NCI-H2029 (cell line): ENCODE measurements at regions not wholly inside any gene's neighbourhood (a gene's known extent, or its start where the extent isn't known, plus 50 kb on each side); places are given as distances from the start of the nearest gene placed in this dataset.

ENCODE experiments used
- DNase-seq: peaks from one replicate; lab custom pipeline; 2025; lab: John Stamatoyannopoulos, UW

DNA sequence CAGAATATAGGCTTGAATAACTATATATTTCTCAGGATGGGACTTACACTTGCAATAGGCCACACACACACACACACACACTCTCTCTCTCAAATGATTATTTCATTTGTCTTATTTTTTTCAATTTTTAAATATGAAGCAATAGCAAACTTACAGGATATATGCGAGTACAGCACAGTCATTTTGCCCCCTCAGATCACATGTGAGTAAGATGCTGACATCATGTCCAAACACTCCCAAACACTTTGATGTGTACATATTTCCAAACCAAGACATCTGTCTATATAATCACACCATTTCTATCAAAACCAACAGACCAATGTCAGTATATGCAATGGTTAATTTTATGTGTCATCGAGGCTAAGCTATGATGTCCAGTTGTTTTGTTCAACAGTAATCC, 1535.9 kb upstream of the FLRT2 start:
- DNase-seq, result no peak

DNA sequence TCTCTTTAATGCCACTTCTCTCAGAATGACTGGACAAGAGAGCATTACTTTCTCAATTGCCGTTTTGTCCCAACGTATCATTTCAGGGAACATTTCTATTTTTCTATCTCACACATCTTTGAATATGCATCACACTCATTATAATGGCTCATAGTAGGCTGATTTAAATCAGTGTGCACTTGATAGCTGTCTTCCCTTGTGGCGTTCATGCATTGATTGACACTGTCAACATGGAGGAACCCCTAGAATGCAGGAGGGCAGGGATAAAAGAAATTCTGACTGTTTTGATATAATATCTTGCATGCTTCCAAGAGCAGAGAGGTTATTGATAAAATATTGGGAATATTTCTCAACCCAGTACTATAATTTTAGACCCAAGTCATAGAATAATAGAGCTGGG, 1528.9 kb upstream of the FLRT2 start:
- no peak for DNase-seq

DNA sequence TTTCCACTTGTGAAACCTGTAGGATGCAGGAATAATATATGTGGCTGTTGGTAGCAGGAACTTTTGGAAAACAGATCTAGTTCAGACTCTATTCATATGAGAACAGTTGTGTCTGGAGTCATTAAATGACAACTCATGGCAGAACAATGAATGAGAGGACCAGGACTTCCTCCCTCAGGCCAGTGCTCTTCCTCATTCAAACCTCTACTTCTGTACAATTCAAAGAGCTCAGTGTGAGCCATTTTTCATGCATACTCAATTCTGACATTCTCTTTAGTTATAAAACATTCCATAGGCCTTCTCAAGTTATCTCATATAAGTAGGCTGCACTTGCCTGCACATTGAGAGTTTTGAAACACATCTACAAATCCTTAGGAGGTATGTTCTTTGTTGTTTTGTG, 1526.6 kb upstream of the FLRT2 start:
- no peak for DNase-seq

DNA sequence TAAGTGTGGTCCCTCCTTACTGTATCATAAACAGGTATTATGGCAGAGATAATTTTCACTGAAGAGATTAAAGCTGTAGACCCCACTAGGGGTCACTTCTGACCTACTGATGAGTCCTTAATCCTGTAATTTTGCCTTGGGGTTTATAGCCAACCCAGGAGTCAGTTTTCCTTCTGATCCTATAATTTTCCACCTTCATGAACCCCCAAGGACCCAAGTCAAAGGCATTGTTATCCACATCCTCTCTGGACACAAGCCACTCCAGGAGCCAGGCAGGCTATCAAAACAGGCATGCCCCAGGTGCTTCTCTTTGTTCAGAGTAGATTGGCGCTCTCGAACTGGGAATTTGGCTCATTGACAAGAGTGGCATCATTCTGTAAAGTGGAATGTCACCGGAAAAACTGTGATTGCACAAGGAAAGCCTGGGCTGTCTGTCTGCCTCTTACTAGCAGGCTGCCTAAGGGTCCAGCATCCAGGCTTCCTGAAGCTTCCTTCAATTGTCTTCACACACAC, 1523.2 kb upstream of the FLRT2 start:
- DNase-seq, result peak; percentile 71

DNA sequence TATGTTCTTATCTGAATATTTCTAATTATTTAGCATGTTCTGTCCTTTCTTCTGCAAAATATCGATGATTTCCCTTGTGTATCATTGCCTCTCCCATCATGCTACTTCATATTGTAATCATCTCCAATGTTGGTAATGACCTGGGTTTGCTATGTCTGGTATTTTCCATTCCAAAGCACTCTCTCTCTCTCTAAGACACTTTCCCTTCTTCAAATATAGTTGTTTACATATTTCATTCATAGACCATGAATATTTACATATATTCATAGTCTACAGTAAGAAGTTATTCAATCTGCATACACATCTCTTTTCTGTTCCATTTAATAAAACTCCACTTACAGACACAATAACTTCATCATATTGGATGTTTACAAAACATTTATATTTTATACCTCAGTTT, 1516.5 kb upstream of the FLRT2 start:
- no peak for DNase-seq

DNA sequence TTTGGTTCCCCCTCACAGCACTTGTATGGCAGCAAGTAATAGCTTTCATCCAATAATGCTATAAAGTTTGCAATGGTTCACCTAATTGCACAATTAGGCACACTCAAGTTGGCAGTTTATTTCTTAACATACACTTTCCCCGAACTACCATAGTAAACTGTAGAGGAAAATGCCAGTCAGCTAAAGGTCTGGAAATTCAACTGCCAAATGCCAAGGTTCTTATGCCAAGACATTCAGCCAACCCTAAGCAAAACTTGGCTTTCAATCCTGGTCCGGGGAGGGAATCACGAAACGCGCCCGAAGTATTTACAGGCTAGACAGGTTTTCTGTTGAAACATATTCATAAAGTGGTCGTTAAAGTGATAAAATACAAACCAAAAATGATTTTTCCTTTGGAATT, 1512.4 kb upstream of the FLRT2 start:
- no peak for DNase-seq

DNA sequence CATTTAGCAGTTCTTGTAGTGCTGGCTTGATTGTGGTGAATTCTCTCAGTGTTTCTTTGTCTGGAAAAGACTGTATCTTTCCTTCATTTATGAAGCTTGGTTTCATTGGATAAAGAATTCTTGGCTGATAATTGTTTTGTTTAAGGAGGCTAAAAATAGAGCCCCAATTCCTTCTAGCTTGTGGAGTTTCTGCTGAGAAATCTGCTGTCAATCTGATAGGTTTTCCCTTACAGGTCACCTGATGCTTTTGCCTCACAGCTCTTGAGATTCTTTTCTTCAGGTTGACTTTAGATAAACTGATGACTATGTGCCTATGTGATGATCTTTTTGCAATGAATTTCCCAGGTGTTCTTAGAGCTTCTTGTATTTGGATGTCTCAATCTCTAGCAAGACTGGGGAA, 1508.5 kb upstream of the FLRT2 start:
- no peak for DNase-seq

DNA sequence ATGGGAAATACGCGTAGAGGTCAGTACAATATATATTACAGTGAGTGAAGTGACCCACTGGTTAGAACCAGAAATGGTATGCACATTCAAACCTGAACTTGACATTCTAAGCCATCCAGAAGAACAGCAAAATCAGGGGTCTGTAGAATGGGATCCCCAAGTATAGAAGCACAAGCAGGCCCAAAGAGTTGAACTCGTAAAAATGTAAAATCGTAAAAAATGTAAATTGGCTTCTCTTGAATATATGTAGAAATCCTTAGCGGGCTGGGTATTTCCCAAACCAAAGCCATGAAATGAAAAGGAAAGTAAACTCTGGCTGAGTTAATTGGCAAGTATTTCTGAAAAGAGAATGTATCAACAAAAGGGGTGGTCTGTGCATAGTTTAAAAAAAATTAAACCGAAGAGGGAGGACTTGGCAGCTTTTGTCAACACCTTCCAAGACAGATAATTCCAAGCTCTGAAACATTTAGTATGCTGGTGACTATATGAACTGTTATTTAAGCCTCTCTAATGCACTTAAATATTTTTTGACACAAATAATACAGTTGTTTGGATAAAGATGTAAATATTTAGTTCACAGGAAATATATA, 1505.6 kb upstream of the FLRT2 start:
- DNase-seq, result no peak

DNA sequence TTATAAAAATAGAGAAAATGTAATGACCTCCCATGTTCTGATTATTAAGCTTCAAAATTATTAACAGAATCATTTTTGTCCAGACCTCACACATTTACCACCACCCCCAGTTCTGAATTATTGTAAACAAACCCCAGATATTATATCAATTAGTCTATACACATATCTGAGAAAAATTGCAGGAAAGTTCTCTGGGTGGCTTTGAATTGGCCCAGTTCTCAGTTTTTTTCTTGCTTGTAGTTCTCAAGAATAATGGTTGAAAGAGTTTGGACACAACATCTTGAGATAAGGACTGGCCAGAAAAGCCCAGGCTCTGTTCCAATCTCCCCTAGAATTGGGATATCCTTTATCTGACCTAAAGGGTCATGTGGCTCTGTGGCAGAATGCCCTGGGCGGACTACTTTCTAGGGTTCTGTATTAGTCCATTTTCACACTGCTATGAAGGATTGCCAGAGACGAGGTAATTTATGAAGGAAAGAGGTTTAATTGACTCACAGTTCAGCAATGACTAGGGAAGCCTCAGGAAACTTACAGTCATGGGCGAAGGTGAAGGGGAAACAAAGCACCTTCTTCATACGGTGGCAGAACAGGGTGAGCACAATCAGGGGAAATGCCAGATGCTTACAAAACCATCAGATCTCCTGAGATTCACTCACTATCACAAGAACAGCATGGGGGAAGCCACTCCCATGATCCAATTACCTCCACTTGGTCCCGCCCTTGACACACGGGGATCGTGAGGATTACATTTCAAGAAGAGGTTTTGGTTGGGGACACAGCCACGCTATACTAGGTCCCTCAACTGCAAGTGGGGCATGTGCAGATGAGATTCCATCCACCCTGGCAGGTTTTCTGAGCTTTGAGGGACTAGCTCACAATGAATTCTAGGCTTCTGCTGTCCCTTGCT, 1504.6 kb upstream of the FLRT2 start:
- no peak for DNase-seq

DNA sequence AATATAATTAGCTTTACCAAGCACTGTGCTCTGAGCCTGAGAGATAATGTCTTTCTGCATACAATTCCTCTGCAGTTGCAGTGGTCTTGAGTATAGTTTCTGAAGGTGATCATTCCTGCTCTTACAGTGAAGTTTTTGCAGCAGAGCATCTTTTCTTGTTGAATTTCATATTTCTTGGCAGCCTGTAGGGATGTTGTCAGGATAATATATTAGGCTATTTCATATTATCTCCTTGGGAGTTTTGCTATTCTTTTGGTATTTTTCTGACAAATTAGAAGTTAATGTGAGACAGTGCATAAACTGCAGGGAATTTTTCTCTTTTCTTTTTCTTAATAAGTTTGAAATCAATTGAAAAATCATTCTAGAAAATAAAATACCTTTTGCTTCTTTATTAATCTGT, 1502.6 kb upstream of the FLRT2 start:
- DNase-seq, result no peak

DNA sequence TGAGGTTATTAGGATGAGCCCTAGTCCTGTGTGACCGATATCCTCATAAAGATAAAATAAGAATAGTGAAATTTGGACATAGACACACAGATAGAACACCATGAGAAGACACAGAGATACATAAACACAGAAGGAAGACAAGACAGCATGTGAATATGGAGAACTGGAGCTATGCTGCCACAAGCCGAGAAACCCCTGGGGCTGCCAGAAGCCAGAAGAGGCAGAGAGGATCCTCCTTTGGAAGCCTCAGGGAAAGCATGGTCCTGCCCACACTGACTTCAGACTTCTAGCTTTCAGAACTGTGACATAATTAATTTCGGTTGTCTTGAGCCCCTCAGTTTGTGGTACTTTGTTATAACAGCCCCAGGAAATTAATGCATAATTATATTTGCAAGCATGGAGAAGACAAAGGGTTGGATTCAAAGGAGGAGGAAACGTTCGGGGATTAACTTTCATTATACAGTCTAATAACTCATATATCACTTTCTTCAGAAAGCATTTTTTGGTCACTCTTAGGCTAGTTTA, 1501.8 kb upstream of the FLRT2 start:
- no peak for DNase-seq

DNA sequence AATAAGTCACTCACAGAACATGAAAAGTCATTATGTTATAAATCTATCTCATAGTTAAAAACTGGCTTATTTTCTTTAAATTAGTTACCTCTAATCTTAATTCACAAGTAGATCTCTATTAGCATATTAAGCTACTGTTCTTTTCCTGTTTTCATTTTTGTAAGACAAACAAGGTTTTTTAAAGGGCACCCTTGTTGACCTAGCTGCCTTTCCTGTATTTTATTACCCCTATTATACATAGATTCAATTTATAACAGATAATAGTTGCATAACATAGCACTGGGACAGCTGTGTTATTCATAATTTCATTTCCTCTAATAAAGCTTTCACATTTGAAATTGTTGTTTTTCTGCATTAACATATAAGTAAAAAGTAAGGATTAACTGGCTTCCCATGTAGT, 1500.7 kb upstream of the FLRT2 start:
- DNase-seq, result no peak

DNA sequence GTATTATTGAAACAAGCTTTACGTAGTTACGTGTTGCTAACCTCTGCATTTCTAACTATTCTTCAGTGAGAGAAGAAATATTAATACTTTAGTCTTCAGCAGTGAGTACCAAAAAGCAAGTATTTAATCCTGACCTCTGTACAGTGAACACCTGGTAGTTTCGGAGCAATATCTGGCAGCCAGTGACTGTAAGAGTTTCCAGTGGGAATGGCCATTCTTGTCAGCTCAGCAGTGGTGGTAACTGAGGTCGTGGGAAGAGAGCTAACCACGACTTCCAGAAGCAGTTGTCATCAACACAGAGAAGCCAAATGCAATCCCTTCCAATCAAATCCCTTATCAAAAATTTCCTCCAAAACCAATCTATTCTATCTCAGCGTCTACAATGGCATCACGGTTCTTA, 1500.2 kb upstream of the FLRT2 start:
- DNase-seq, result no peak

DNA sequence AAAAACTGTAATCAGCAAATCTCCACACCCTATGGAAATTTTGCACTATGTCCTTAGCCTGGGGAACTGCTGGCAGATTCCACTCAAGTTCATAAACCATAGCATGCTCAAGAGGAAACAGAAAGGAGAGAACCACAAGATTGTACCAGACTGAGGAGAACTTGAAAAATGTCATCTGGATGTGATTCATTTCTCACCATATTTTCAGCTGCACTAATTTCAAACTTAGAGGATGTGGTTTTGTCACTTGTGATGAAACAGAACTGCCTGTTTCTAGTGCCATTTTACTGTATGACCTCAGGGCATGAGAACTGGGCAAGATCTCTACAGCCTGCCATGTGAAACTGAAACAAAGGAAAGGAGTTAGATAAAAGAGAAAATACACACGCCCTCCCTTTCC, 1493.1 kb upstream of the FLRT2 start:
- no peak for DNase-seq

DNA sequence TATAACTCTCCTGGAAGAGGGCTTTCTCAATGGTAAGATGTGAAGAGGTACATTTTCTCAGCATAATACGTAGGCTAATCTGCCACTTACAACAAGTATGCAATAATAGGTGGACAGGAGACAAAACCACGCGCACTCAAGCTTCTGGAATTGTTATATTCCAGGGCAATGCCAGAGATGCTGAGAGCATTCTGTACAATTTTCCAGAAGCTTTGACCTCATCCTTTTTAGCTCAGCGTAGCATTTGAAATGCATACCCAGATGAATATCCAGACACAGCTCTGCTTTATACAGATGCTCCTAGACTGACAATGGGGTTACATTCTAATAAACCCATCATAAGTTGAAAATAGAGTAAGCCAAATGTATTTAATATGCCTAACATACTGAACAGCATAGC, 1492.4 kb upstream of the FLRT2 start:
- DNase-seq, result no peak

DNA sequence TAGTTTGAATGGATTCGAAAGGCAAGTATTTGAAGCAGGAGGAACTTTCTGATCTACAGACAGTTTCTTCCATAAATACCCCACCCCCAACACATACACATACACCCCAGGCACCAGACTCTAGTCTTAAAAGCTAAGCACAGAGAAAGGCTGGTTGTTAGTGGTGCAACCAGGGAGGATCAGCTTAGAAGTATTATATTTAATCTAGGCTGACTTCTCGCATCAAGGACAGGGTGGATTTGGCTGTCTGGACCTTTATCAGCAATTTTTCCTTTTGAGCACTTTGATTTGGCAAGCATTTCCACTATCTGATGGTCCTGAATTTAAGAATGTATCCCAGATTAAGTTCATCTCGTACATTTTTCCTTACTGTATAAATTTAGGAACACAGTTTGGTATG, 1489.8 kb upstream of the FLRT2 start:
- no peak for DNase-seq

DNA sequence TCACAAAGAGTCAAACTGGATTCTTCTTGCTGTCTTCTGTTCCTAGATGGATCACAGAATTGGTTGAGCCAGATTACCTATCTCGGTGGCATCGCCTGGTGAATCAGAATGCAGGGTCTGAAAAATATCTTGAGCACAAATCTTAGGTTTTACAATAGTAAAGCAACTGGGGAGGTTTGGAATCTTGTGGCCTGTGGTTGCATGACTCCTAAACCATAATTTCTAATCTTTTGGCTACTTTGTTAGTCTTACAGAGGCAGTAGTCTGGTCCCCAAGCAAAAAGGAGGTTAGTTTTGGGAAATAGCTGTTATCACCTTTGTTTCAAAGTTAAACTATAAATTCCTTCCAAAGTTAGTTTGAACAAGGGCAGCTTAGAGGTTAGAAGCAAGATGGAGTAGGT, 1488.5 kb upstream of the FLRT2 start:
- no peak for DNase-seq

DNA sequence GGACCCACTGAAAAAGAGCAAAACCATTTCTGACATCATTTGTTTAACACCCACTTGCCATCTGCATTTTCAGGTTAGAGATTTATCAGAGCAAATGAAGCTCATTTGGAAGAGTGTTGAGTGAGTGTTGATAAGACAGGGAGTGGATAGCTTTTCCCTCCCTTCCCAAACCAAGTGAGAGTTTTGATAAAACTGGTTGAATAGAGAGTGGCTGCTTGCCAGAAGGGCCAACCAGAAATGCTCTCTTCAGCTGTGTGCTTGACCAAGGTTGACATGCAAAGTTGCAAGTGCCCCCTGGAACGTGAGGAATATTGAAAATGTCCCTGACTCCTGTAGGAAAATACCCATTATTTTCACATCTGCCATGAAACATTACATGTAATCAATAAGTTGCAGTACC, 1487.0 kb upstream of the FLRT2 start:
- no peak for DNase-seq

DNA sequence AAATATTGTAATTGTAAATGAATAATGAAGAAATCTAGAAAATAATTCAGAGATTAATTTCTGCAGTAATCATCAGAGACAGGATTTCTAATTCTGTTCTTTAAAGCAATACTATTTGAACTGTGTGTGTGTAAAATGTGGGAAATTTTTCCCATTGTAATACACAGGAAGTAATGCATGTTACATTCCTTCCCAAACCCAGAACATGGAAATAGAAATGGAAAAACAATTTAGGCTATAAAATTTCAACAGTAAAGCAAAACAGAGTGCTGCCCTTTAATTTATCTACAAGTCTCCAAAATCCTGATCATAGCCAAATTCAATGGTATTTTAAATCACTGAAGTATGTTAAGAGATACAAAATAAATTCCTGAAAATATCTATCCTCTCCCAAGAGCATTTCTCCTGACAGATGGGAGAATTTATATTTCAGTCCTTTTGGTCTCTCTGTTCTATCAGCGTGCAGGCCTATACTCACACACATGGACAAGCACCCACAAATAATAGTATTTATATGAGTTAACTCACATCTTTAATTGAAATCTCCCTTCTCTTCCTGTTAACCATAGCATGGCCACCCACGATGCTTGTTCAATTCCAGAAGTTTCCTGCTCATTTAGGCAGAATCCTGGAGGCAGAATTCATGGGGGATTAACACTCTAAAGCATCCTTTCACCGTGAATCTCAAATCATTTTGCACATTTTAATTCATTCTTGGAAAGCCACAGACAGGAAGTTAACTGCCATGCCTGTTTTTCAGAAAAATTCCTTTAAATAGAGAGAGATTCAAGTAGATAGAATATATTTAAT, 1465.4 kb upstream of the FLRT2 start:
- DNase-seq, result no peak

DNA sequence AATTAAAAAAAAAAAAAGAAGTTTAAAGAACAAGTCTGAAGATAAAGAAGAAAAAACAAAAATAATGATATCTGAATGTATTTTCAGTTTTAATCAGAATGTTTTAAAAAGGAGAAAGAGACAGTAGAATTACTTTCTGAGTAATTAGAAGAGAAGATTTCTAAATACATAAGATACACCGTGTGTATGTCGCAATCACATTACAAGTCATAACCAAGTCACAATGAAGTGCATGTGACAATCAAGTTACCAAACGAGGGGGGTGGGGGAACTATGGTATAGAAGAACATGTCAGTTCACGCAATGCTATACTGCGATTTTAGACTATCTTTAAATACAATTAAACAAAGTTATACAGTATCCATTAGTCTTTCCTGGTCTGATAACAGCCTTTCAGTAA, 1464.1 kb upstream of the FLRT2 start:
- DNase-seq, result no peak

DNA sequence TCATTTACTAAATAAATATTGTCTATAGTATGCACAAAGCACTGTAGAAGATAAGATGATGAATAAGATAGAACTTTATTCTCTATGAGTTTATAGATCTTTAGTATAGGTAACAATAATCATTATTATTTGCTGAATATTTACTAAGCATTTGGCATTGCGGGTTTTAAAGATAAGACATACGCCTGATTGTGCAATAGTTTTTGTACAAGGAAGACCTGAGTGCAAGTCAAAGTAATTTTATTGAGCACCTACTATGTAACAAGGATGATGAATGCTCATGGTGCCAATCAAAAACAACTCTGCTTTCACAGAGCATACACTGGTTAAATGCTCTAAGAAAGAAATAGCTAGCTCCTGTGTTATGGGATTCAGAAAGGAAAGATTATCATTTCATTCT, 1461.7 kb upstream of the FLRT2 start:
- DNase-seq, result no peak

DNA sequence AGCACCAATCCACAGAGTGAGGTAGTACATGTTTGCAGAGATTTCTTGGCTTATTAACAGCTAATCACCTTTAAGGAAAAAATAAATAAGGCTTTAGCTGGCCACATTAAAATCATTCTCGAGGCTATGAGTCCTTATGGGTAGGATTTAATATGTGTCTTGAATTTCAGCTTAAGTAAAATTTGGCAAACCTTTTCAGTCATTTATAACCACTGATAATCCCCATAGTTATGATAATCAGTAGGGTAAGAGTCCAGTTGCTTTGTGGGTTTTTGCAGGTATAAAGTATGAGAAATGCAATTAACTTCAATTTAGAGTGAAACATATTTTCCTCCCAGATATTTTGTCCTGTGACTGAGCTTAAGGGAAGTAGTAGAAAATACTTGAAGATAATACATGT, 1458.9 kb upstream of the FLRT2 start:
- no peak for DNase-seq

DNA sequence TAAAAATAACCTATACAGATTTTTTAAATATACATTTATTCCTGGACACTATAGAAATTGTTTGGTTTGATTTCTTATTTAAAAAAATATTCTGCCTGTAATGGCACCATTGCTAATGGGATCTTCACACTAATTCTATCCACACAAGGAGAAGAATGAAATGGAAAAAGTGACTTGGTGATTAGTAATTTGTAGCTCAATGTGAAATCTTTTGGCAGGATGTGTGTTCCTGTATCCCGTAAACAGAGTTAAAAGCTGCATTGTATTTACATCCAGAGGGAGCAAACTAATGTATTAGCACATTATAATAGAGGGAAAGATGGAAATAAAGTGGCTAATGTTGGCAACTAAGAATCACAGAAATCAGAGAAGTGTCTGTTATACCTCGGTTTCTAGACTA, 1455.3 kb upstream of the FLRT2 start:
- no peak for DNase-seq
